SK-N-SH treated with all-trans-retinoic acid at 6 μM for 48 hours (cell line): ENCODE measurements at regions not wholly inside any gene's neighbourhood (a gene's known extent, or its start where the extent isn't known, plus 50 kb on each side); places are given as distances from the start of the nearest gene placed in this dataset.

ENCODE experiments used
- ARNTL ChIP-seq: fragments of 450-650 bp; formaldehyde crosslinking; IDR thresholded peaks from 2 replicates; pipeline ENCODE4 v1.5.0; 2020; ENCODE audit warnings: low read depth, mild to moderate bottlenecking, moderate library complexity, borderline replicate concordance
- RARB ChIP-seq: fragments of 250-450 bp; sonication (Bioruptor Pico); IDR thresholded peaks from 2 replicates; pipeline ENCODE4 v1.8.0; 2021; ENCODE audit warnings: mild to moderate bottlenecking, moderate library complexity
- SNAI2 ChIP-seq: fragments of 250-450 bp; sonication (Bioruptor Pico); IDR thresholded peaks from 2 replicates; pipeline ENCODE4 v1.5.0; 2020; ENCODE audit warnings: mild to moderate bottlenecking, moderate library complexity
- TCF4 ChIP-seq: fragments of 250-450 bp; sonication (Bioruptor Pico); IDR thresholded peaks from 2 replicates; pipeline ENCODE4 v1.8.0; 2021; ENCODE audit warnings: mild to moderate bottlenecking, moderate library complexity, borderline replicate concordance

- TF ChIP-seq RARB (no peak), SNAI2 (no peak), TCF4 (no peak), ARNTL (CRISPR knock-in tag) (no peak)
Observed at GRCh38 chr15:73807865-73808264, 54.7 kb upstream of the INSYN1 start.
